Uterus (tissue), 2 donors: ENCODE measurements at regions not wholly inside any gene's neighbourhood (a gene's known extent, or its start where the extent isn't known, plus 50 kb on each side); places are given as distances from the start of the nearest gene placed in this dataset.

ENCODE experiments used
- POLR2A ChIP-seq, 2 donors: fragments of 450-650 bp; IDR thresholded peaks; one replicate each; pipeline ENCODE4 v1.6.1; 2016; ENCODE audit warnings: antibody characterized with exemption in 2 of 2, mild to moderate bottlenecking in 1 of 2, moderate library complexity in 1 of 2
- TF ChIP-seq, protein P1 (sequence below), 4 experiments: fragments of 200-600 bp in 2 of 4; fragments of 450-650 bp in 2 of 4; sonication (generic) in 2 of 4; IDR thresholded peaks; one replicate each; pipeline ENCODE4 v1.5.1; 2016 to 2019; ENCODE audit warnings: antibody characterized with exemption in 4 of 4, mild to moderate bottlenecking in 2 of 4, moderate library complexity in 1 of 4

- TF ChIP-seq, protein P1, sequence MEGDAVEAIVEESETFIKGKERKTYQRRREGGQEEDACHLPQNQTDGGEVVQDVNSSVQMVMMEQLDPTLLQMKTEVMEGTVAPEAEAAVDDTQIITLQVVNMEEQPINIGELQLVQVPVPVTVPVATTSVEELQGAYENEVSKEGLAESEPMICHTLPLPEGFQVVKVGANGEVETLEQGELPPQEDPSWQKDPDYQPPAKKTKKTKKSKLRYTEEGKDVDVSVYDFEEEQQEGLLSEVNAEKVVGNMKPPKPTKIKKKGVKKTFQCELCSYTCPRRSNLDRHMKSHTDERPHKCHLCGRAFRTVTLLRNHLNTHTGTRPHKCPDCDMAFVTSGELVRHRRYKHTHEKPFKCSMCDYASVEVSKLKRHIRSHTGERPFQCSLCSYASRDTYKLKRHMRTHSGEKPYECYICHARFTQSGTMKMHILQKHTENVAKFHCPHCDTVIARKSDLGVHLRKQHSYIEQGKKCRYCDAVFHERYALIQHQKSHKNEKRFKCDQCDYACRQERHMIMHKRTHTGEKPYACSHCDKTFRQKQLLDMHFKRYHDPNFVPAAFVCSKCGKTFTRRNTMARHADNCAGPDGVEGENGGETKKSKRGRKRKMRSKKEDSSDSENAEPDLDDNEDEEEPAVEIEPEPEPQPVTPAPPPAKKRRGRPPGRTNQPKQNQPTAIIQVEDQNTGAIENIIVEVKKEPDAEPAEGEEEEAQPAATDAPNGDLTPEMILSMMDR (IDR thresholded peaks at IDR 0.05), result no peak
- TF ChIP-seq POLR2A (IDR thresholded peaks at IDR 0.05), result no peak
These were observed 226.6 kb downstream of the ABHD5 start for GRCh38 chr3:43917361-43917760.
